ENCODE measurements at regions not wholly inside any gene's neighbourhood (a gene's known extent, or its start where the extent isn't known, plus 50 kb on each side); places are given as distances from the start of the nearest gene placed in this dataset.
A peak's percentile ranks its signal among the peaks of the same experiment; 100 is the strongest.

- no peak for DNase-seq (ENCODE audit: low read depth in 2 of 3, low spot score in 2 of 3)
Measured at GRCh38 chr13:76538004-76538403, 348.2 kb downstream of the KCTD12 start.

DNA sequence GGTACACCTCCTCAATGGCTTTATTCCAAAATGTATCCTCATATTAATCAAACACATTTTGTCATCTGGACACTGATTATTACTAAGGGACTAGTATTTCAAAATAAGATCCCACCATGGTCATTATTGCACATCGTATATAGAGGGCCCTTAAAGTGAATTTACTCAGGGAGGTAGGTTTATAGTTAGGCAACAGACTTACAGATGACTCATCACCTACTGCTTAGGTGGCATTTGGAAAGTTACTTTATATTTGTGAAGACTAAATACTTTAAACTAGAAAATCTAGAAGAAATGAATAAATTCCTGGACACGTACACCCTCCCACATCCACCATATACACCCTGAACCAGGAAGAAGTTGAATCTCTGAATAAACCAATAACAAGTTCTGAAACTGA, 353.0 kb downstream of the KCTD12 start:
- no peak for DNase-seq (ENCODE audit: low read depth in 2 of 3, low spot score in 2 of 3)

GRCh38 chr13:76527041-76527440, 359.2 kb downstream of the KCTD12 start:
- no peak for DNase-seq (ENCODE audit: low read depth in 2 of 3, low spot score in 2 of 3)

DNA sequence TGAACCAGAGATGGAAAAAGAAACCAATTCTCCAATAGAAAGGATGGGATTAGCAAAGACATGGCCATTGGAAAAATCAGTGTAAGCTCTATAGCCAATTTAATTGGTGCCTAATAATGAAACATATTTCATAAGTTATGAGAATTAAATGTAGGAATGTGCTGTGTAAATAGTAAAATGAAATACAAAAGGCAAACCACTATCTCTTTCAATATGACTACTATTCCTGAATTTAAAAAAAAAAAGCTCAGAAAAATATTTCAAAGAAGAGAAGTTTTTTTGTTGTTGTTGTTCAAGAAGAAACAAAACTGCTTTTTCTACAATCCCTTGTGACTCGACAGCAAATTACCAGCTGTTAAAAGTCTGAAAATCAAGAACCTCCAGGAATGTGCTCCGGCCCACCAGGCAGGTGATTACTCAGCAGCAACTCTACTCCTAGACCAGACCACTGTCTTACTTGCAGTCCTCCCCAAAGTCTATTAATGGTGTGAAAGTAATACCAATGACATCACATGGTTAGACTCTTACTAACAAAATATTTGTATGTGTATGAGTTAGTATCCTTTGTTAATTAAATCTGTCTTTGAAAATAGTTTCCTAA, 362.4 kb downstream of the KCTD12 start:
- DNase-seq (ENCODE audit: low read depth in 2 of 3, low spot score in 2 of 3) = no peak

DNA sequence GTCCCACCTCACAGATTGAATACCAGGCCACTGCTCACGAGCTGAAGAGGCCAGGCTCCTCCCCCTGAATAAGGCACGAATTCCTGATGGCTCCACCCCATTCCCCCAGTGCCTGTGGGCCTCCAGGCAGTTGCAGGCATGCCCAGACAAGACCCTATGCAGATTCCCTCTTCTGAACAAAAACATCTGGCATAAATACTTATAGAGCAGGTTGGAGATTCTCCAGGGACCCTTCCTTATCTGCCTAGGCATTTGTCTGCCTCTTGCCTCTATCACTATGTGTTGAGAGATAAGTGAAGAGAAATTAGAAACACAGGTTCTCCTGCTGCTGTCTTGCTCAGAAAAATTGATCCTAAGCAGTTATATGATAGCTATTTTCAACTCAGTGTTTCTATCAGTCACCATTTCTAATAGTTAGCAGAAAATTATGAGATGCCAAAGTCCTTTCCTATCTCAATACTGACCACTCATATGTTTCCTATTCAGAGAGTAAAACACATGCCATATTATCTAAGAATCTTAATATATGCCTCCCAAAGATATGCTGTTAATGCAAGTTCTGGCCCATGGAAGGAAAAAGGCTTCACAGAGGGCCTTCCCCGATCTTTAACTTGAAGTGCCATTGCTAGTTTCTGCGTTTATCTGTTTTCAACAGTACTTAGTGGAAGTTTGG, 364.0 kb downstream of the KCTD12 start:
- no peak for DNase-seq (ENCODE audit: low read depth in 2 of 3, low spot score in 2 of 3)

DNA sequence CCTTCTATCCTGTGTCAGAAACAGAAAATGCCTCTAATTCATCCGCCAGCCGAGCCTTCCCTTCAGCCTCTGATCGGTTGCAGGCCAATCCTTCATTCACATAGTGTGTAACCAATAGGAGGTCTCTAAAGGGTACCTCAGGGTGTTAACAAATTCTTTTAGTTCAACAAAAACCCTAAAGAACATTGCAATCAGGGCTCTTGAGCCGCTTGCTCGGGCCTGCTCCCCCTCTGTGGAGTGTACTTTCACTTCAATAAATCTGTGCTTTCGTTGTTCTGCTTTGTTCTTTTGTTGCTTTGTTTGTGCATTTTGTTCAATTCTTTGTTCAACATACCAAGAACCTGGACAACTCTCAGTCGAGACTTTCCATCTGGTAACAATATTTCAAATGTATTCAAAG, 366.5 kb downstream of the KCTD12 start:
- DNase-seq (ENCODE audit: low read depth in 2 of 3, low spot score in 2 of 3) = no peak

GRCh38 chr13:76516586-76516985, 369.6 kb downstream of the KCTD12 start:
- no peak for DNase-seq (ENCODE audit: low read depth in 2 of 3, low spot score in 2 of 3)

DNA sequence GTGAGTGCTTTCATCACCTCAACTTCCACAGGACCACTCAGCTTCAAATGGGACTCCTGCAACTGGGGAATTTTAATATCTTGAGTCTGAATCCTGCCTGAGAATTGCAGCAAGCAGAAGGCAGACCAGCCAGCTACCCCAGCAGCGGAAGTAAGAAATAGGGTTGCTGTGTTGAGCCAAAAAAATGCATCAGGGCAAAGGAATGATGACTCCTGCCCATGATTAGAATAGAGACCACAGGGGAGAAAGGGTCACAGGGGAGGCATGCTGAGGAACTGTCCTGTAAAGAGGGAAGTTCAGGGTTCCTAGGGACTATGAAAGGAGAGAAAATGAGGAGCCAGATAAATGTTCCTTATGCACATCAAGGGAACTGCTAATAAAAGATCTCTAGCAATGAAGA, 370.2 kb downstream of the KCTD12 start:
- no peak for DNase-seq (ENCODE audit: low read depth in 2 of 3, low spot score in 2 of 3)

- DNase-seq (ENCODE audit: low read depth in 2 of 3, low spot score in 2 of 3) = peak in 2 of 3 donors; percentile 76 to 86
Measured at GRCh38 chr13:76512721-76513145, 373.5 kb downstream of the KCTD12 start.

GRCh38 chr13:76505437-76505836, 380.8 kb downstream of the KCTD12 start:
- no peak for DNase-seq (ENCODE audit: low read depth in 2 of 3, low spot score in 2 of 3)

- peak in 1 of 3 donors; percentile 48 for DNase-seq (ENCODE audit: low read depth in 2 of 3, low spot score in 2 of 3)
Measured at GRCh38 chr13:76503766-76504165, 382.4 kb downstream of the KCTD12 start.

GRCh38 chr13:76503291-76503690, 382.9 kb downstream of the KCTD12 start:
- no peak for DNase-seq (ENCODE audit: low read depth in 2 of 3, low spot score in 2 of 3)

DNA sequence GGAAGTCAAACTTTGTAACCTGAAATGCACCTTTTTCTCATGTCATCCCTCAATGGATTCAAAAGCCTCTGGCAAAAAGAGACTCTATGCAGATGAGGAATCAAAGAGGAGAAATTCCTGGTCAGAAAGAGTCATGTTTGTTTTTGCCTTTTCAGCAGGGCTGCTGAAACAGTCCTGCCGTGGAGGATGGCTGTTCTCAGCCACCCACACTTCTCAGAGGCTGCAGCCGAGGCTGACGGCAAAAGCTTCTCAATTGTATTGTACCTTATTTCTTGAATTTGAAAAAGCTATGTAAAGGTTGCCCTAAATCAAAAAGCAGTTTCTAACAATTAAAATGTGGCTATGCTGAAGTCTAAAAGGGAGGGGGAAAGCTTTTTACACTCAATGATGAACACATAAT, 385.3 kb downstream of the KCTD12 start:
- DNase-seq (ENCODE audit: low read depth in 2 of 3, low spot score in 2 of 3) = no peak

- DNase-seq (ENCODE audit: low read depth in 2 of 3, low spot score in 2 of 3) = no peak
Measured at GRCh38 chr13:76499891-76500290, 386.3 kb downstream of the KCTD12 start.

DNA sequence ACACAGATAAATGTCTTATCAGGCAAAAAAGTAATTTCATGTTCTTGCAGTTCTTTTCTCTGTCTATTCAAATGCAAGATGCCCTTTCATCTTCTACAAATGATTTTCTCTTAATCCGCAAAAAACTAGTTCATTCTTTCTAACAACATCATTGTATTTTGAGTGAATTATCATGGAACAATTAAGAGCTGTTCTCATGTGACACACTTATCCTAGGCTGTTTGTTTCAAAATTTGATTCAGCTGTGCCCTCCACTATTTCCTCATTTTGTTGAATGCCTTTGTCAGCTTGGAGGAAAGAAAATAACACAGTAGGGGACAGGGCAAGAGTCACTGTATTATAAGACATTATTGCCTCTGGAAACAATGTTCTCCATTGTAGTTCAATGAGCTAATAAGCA, 396.9 kb downstream of the KCTD12 start:
- no peak for DNase-seq (ENCODE audit: low read depth in 2 of 3, low spot score in 2 of 3)

DNA sequence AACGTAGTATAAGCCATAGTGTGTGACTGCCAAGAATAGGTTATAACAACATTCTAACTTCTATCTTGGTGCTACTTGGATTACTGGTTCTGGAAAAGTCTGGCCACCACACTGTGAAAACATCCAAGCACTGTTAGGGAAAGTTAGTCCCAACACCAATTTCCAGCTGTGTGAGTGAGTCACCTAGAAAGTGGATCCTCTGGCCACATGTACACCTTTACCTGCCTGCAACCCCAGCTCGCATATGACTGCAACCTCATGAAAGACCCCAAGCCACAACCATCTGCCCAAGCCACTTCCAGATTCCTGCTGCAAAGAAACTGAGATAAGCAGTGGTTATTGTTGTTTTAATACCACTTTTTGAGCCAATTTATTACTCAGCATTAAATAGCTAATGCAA, 404.5 kb downstream of the KCTD12 start:
- DNase-seq (ENCODE audit: low read depth in 2 of 3, low spot score in 2 of 3) = no peak

- no peak for DNase-seq (ENCODE audit: low read depth in 2 of 3, low spot score in 2 of 3)
Measured at GRCh38 chr13:76474966-76475365, 411.2 kb downstream of the KCTD12 start.

- DNase-seq (ENCODE audit: low read depth in 2 of 3, low spot score in 2 of 3) = no peak
Measured at GRCh38 chr13:76474356-76474755, 411.8 kb downstream of the KCTD12 start.

GRCh38 chr13:76473552-76474134, 412.6 kb downstream of the KCTD12 start:
- peak; percentile 45 to 94 (median 85) for DNase-seq (ENCODE audit: low read depth in 2 of 3, low spot score in 2 of 3)

GRCh38 chr13:76472916-76473315, 413.3 kb downstream of the KCTD12 start:
- no peak for DNase-seq (ENCODE audit: low read depth in 2 of 3, low spot score in 2 of 3)

- no peak for DNase-seq (ENCODE audit: low read depth in 2 of 3, low spot score in 2 of 3)
Measured at GRCh38 chr13:76471486-76471885, 414.7 kb downstream of the KCTD12 start.

DNA sequence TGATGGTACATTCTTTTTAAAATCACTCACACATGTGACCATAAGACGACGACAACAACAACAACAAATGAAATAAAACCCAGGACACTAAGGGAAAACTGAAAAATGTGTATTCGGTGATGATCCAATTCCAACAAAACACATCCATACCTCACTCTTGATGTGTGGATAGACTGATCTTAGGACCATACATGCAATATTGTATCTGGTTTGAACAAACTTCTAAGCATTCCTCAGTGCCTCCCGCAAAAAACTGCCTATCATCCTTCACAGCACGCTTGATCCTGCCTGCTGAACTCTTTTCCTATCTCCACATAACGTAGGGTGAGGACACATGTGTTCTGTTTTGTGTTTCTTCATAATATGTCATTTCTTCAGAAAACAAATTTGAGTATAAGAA, 415.2 kb downstream of the KCTD12 start:
- DNase-seq (ENCODE audit: low read depth in 2 of 3, low spot score in 2 of 3) = no peak

Data from hematopoietic multipotent progenitor cell (in vitro differentiated cells).